HPDE6-E6E7 (cell line): ENCODE measurements at regions not wholly inside any gene's neighbourhood (a gene's known extent, or its start where the extent isn't known, plus 50 kb on each side); places are given as distances from the start of the nearest gene placed in this dataset.
"Not testable (repeated sequence)": the region's sequence is repeated elsewhere in the genome, so short reads cannot be mapped to it uniquely, and the experiment has no call there.

ENCODE experiments used
- DNase-seq: peaks from one replicate; pipeline ENCODE4 v3.0.0; 2011; ENCODE audit warnings: missing footprints; ENCODE audit errors: extremely low spot score

- DNase-seq = peak; percentile 8
Observed at GRCh38 chr10:61271127-61271780, 181.9 kb downstream of the TMEM26 start.

GRCh38 chr10:61263518-61263917, 189.7 kb downstream of the TMEM26 start:
- DNase-seq = no peak

- DNase-seq = no peak
Observed at GRCh38 chr10:61262486-61263261, 190.5 kb downstream of the TMEM26 start.

GRCh38 chr10:61257956-61258496, 195.2 kb downstream of the TMEM26 start:
- DNase-seq = no peak

- DNase-seq = no peak
Observed at GRCh38 chr10:61257136-61257535, 196.0 kb downstream of the TMEM26 start.

GRCh38 chr10:61252326-61252725, 200.9 kb downstream of the TMEM26 start:
- DNase-seq = not testable (repeated sequence)

- no peak for DNase-seq
Observed at GRCh38 chr10:61251089-61251488, 202.1 kb downstream of the TMEM26 start.

GRCh38 chr10:61250131-61250530, 203.1 kb downstream of the TMEM26 start:
- DNase-seq = no peak

GRCh38 chr10:61248013-61248412, 205.2 kb downstream of the TMEM26 start:
- no peak for DNase-seq

GRCh38 chr10:61244261-61244775, 208.9 kb downstream of the TMEM26 start:
- DNase-seq = no peak

- no peak for DNase-seq
Observed at GRCh38 chr10:61232780-61233179, 220.4 kb downstream of the TMEM26 start.

GRCh38 chr10:61225939-61226338, 227.2 kb downstream of the TMEM26 start:
- no peak for DNase-seq

GRCh38 chr10:61223576-61223975, 229.6 kb downstream of the TMEM26 start:
- no peak for DNase-seq

- no peak for DNase-seq
Observed at GRCh38 chr10:61219696-61220095, 233.5 kb downstream of the TMEM26 start.

- DNase-seq = no peak
Observed at GRCh38 chr10:61217851-61218565, 235.2 kb downstream of the TMEM26 start.

GRCh38 chr10:61215246-61215645, 237.9 kb downstream of the TMEM26 start:
- DNase-seq = no peak

- DNase-seq = no peak
Observed at GRCh38 chr10:61211468-61211867, 241.7 kb downstream of the TMEM26 start.

GRCh38 chr10:61197057-61197456, 253.1 kb upstream of the RHOBTB1 start:
- DNase-seq = no peak

- no peak for DNase-seq
Observed at GRCh38 chr10:61195211-61195610, 251.2 kb upstream of the RHOBTB1 start.

GRCh38 chr10:61192589-61192988, 248.6 kb upstream of the RHOBTB1 start:
- not testable (repeated sequence) for DNase-seq

- DNase-seq = no peak
Observed at GRCh38 chr10:61192042-61192441, 248.1 kb upstream of the RHOBTB1 start.

- DNase-seq = no peak
Observed at GRCh38 chr10:61189912-61190311, 245.9 kb upstream of the RHOBTB1 start.
